Ascending aorta (tissue), 2 donors: ENCODE measurements at regions not wholly inside any gene's neighbourhood (a gene's known extent, or its start where the extent isn't known, plus 50 kb on each side); places are given as distances from the start of the nearest gene placed in this dataset.
"Not testable (repeated sequence)": the region's sequence is repeated elsewhere in the genome, so short reads cannot be mapped to it uniquely, and the experiment has no call there.

Experiments used
- DNase-seq, 2 donors: peaks; one replicate each; pipeline ENCODE4 v3.0.0-alpha.2; 2019; ENCODE audit warnings: low spot score in 2 of 2
- H3K27ac ChIP-seq, 2 donors: fragments of 200-600 bp; sonication (generic); one replicate each; pipeline ENCODE4 v1.5.1; 2016 to 2017; ENCODE audit warnings: mild to moderate bottlenecking in 1 of 2
- H3K27me3 ChIP-seq: fragments of 200-600 bp; sonication (generic); one replicate; pipeline ENCODE4 v1.5.1; 2017
- H3K36me3 ChIP-seq, 2 donors: fragments of 200-600 bp; sonication (generic); one replicate each; pipeline ENCODE4 v1.5.1; 2016
- H3K4me1 ChIP-seq, 2 donors: fragments of 200-600 bp; sonication (generic); one replicate each; pipeline ENCODE4 v1.5.1; 2016 to 2017; ENCODE audit warnings: mild to moderate bottlenecking in 1 of 2
- H3K4me3 ChIP-seq, 2 donors: fragments of 200-600 bp; sonication (generic); one replicate each; pipeline ENCODE4 v1.5.1; 2016 to 2017; ENCODE audit warnings: mild to moderate bottlenecking in 1 of 2
- H3K9me3 ChIP-seq, 2 donors: fragments of 200-600 bp; sonication (generic); one replicate each; pipeline ENCODE4 v1.5.1; 2016
- CTCF ChIP-seq, 3 experiments: fragments of 200-600 bp in 2 of 3; fragments of 450-650 bp in 1 of 3; sonication (generic) in 2 of 3; IDR thresholded peaks; one replicate each; pipeline ENCODE4 v1.5.1; 2016 to 2019; ENCODE audit warnings: antibody characterized with exemption in 3 of 3, mild to moderate bottlenecking in 1 of 3, moderate library complexity in 1 of 3
- intact Hi-C: fragments of 100-400 bp; cut with DNase I; formaldehyde crosslinking; loops from one replicate; pipeline ENCODE4 v1.15.1; 2023

GRCh38 chr9:15068261-15068660 lies 158.0 kb upstream of the FREM1 start:
- Histone ChIP-seq H3K27me3 (no peaks in the 10 kb centered on the region), H3K4me3 (no peak overlapping the region), H3K4me1 (no peaks in the 10 kb centered on the region), H3K36me3 (no peaks in the 10 kb centered on the region), H3K9me3 (no peaks in the 10 kb centered on the region), H3K27ac (no peak overlapping the region)
- no peak for TF ChIP-seq CTCF (IDR thresholded peaks at IDR 0.05)
- intact Hi-C loops, result no loop called here
- no peak for DNase-seq

GRCh38 chr9:15059003-15059402 lies 148.8 kb upstream of the FREM1 start:
- DNase-seq, result no peak
- intact Hi-C loops, result no loop called here
- no peaks in the 10 kb centered on the region for H3K36me3 ChIP-seq
- H3K9me3 ChIP-seq, result no peaks in the 10 kb centered on the region
- no peak for TF ChIP-seq CTCF (IDR thresholded peaks at IDR 0.05)
- no peak overlapping the region for H3K4me3 ChIP-seq
- no peak overlapping the region for H3K27ac ChIP-seq
- no peaks in the 10 kb centered on the region for H3K4me1 ChIP-seq
- H3K27me3 ChIP-seq, result no peaks in the 10 kb centered on the region

- intact Hi-C loops, result no loop called here
- Histone ChIP-seq H3K36me3 (no peaks in the 10 kb centered on the region), H3K4me1 (no peaks in the 10 kb centered on the region), H3K27ac (no peak overlapping the region), H3K9me3 (no peaks in the 10 kb centered on the region), H3K27me3 (no peaks in the 10 kb centered on the region), H3K4me3 (no peak overlapping the region)
- no peak for DNase-seq
- TF ChIP-seq CTCF (IDR thresholded peaks at IDR 0.05), result no peak
Measured at GRCh38 chr9:15058236-15058635, 148.0 kb upstream of the FREM1 start.

- H3K4me3 ChIP-seq, H3K27me3 ChIP-seq, H3K36me3 ChIP-seq, DNase-seq, H3K9me3 ChIP-seq, intact Hi-C loops, H3K27ac ChIP-seq, H3K4me1 ChIP-seq: not testable (repeated sequence)
Measured at GRCh38 chr9:15055284-15055683, 145.1 kb upstream of the FREM1 start.

- H3K27me3 ChIP-seq, result no peaks in the 10 kb centered on the region
- no peaks in the 10 kb centered on the region for H3K9me3 ChIP-seq
- H3K27ac ChIP-seq, result no peak overlapping the region
- no peaks in the 10 kb centered on the region for H3K36me3 ChIP-seq
- TF ChIP-seq CTCF (IDR thresholded peaks at IDR 0.05), result no peak
- no peaks in the 10 kb centered on the region for H3K4me1 ChIP-seq
- DNase-seq, result no peak
- intact Hi-C loops, result no loop called here
- no peak overlapping the region for H3K4me3 ChIP-seq
Measured at GRCh38 chr9:15048772-15049171, 138.5 kb upstream of the FREM1 start.

GRCh38 chr9:15047028-15047551 lies 136.9 kb upstream of the FREM1 start:
- H3K27me3 ChIP-seq, result no peaks in the 10 kb centered on the region
- no peak for TF ChIP-seq CTCF (IDR thresholded peaks at IDR 0.05)
- no peak overlapping the region for H3K4me3 ChIP-seq
- H3K9me3 ChIP-seq, result no peaks in the 10 kb centered on the region
- H3K36me3 ChIP-seq, result no peaks in the 10 kb centered on the region
- no peak overlapping the region for H3K27ac ChIP-seq
- no peaks in the 10 kb centered on the region for H3K4me1 ChIP-seq
- intact Hi-C loops, result no loop called here
- no peak for DNase-seq
